ENCODE measurements at regions not wholly inside any gene's neighbourhood (a gene's known extent, or its start where the extent isn't known, plus 50 kb on each side); places are given as distances from the start of the nearest gene placed in this dataset.

DNA sequence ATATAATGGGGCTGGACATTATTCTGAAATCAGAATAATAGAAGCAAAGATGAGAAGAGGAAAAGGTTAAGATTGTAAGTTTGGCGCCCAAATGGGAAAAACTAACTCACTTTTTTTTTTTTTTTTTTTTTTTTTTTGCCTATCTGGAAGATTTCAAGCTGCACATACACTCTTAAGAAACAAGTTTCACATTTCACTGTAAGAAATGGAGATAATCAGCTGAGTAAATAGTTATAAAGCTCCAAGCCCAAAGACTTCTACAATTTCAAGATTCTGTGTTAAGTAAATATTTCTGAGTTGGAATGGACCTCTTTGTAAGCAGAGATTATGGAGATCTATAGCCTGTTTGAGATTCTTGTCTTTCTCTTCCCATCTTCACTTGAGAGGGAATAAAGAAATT, 140.0 kb downstream of the SLC17A6 start:
- ATAC-seq, result no peak
- TF ChIP-seq, protein P1, sequence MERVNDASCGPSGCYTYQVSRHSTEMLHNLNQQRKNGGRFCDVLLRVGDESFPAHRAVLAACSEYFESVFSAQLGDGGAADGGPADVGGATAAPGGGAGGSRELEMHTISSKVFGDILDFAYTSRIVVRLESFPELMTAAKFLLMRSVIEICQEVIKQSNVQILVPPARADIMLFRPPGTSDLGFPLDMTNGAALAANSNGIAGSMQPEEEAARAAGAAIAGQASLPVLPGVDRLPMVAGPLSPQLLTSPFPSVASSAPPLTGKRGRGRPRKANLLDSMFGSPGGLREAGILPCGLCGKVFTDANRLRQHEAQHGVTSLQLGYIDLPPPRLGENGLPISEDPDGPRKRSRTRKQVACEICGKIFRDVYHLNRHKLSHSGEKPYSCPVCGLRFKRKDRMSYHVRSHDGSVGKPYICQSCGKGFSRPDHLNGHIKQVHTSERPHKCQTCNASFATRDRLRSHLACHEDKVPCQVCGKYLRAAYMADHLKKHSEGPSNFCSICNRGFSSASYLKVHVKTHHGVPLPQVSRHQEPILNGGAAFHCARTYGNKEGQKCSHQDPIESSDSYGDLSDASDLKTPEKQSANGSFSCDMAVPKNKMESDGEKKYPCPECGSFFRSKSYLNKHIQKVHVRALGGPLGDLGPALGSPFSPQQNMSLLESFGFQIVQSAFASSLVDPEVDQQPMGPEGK (CRISPR knock-in tag; IDR thresholded peaks at IDR 0.05; ENCODE audit: borderline replicate concordance), result no peak
- no peak for TF ChIP-seq GLIS3 (CRISPR knock-in tag; IDR thresholded peaks at IDR 0.05)
- TF ChIP-seq ZC3H10 (CRISPR knock-in tag; IDR thresholded peaks at IDR 0.05), result no peak
- no peak for TF ChIP-seq BACH2 (CRISPR knock-in tag; IDR thresholded peaks at IDR 0.05; ENCODE audit: borderline replicate concordance)
- TF ChIP-seq, protein P2, sequence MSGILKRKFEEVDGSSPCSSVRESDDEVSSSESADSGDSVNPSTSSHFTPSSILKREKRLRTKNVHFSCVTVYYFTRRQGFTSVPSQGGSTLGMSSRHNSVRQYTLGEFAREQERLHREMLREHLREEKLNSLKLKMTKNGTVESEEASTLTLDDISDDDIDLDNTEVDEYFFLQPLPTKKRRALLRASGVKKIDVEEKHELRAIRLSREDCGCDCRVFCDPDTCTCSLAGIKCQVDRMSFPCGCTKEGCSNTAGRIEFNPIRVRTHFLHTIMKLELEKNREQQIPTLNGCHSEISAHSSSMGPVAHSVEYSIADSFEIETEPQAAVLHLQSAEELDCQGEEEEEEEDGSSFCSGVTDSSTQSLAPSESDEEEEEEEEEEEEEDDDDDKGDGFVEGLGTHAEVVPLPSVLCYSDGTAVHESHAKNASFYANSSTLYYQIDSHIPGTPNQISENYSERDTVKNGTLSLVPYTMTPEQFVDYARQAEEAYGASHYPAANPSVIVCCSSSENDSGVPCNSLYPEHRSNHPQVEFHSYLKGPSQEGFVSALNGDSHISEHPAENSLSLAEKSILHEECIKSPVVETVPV (CRISPR knock-in tag; IDR thresholded peaks at IDR 0.05), result no peak
- TF ChIP-seq OSR1 (CRISPR knock-in tag; IDR thresholded peaks at IDR 0.05), result no peak
- TF ChIP-seq ISL1 (CRISPR knock-in tag; IDR thresholded peaks at IDR 0.05), result no peak

DNA sequence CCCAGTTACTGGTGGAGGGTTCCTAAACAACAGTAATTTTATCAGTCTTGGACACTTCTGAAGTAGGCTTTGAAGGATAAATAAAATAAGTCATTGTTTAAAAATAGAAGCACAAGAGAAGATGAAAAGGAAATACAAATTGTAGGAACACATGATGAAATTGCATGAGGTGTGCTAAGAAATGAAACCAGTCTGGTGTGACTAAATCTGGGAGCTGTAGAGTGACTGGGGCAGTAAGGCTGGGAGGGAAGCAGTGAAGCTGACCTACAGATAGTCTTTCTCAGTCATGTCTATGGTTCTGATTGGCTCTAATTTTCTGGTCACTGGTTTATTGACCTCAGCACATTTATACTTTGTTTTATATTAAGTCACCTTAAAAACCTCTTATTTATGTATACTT, 139.1 kb downstream of the SLC17A6 start:
- ATAC-seq, result no peak
- no peak for TF ChIP-seq PPARA (CRISPR knock-in tag; IDR thresholded peaks at IDR 0.05; ENCODE audit: borderline replicate concordance)
- TF ChIP-seq ZFP30 (CRISPR knock-in tag; IDR thresholded peaks at IDR 0.05), result no peak
- no peak for TF ChIP-seq OSR1 (CRISPR knock-in tag; IDR thresholded peaks at IDR 0.05)
- TF ChIP-seq, protein P3, sequence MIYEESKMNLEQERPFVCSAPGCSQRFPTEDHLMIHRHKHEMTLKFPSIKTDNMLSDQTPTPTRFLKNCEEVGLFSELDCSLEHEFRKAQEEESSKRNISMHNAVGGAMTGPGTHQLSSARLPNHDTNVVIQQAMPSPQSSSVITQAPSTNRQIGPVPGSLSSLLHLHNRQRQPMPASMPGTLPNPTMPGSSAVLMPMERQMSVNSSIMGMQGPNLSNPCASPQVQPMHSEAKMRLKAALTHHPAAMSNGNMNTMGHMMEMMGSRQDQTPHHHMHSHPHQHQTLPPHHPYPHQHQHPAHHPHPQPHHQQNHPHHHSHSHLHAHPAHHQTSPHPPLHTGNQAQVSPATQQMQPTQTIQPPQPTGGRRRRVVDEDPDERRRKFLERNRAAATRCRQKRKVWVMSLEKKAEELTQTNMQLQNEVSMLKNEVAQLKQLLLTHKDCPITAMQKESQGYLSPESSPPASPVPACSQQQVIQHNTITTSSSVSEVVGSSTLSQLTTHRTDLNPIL (CRISPR knock-in tag; IDR thresholded peaks at IDR 0.05; ENCODE audit: low read depth), result no peak
- TF ChIP-seq RARB (CRISPR knock-in tag; IDR thresholded peaks at IDR 0.05), result no peak
- no peak for TF ChIP-seq SNAI2 (CRISPR knock-in tag; IDR thresholded peaks at IDR 0.05)
- TF ChIP-seq ZNF70 (CRISPR knock-in tag; IDR thresholded peaks at IDR 0.05), result no peak
- TF ChIP-seq ISL1 (CRISPR knock-in tag; IDR thresholded peaks at IDR 0.05), result no peak
- no peak for TF ChIP-seq ARNTL (CRISPR knock-in tag; IDR thresholded peaks at IDR 0.05; ENCODE audit: borderline replicate concordance, low read depth)

DNA sequence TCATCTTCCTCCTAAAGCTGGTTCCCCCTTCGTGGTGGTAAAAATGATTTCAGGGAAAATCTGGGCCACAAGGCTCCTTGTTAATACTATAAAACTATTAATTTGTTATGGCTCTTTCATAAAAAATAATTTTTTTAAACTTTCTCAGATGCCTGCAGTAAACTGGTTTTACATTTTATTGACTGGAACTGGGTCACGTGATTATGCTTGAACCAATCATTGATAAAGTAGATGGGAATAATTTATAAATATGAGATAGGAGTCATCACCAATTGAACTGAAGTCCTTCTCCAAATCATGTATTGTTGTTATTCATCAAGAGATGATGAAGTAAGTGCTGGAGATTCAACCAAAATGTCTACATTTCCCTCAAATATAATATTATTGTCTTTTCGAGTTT, 138.4 kb downstream of the SLC17A6 start:
- no peak for ATAC-seq
- TF ChIP-seq ZNF70 (CRISPR knock-in tag; IDR thresholded peaks at IDR 0.05) (no peak), BACH2 (CRISPR knock-in tag; IDR thresholded peaks at IDR 0.05; ENCODE audit: borderline replicate concordance) (no peak), TOX (CRISPR knock-in tag; IDR thresholded peaks at IDR 0.05; ENCODE audit: borderline replicate concordance) (no peak), ZNF565 (CRISPR knock-in tag; conservative IDR thresholded peaks at IDR 0.05; ENCODE audit: low read depth) (no peak), ARNTL (CRISPR knock-in tag; IDR thresholded peaks at IDR 0.05; ENCODE audit: borderline replicate concordance, low read depth) (no peak), SNAI2 (CRISPR knock-in tag; IDR thresholded peaks at IDR 0.05) (no peak), GLIS3 (CRISPR knock-in tag; IDR thresholded peaks at IDR 0.05) (no peak), PPARA (CRISPR knock-in tag; IDR thresholded peaks at IDR 0.05; ENCODE audit: borderline replicate concordance) (no peak), ESRRG (CRISPR knock-in tag; IDR thresholded peaks at IDR 0.05) (no peak), TCF4 (CRISPR knock-in tag; IDR thresholded peaks at IDR 0.05; ENCODE audit: borderline replicate concordance) (no peak), OSR1 (CRISPR knock-in tag; IDR thresholded peaks at IDR 0.05) (no peak), ZFP30 (CRISPR knock-in tag; IDR thresholded peaks at IDR 0.05) (no peak), ZC3H10 (CRISPR knock-in tag; IDR thresholded peaks at IDR 0.05) (no peak), ZFP3 (CRISPR knock-in tag; IDR thresholded peaks at IDR 0.05) (no peak)
- TF ChIP-seq, protein P4, sequence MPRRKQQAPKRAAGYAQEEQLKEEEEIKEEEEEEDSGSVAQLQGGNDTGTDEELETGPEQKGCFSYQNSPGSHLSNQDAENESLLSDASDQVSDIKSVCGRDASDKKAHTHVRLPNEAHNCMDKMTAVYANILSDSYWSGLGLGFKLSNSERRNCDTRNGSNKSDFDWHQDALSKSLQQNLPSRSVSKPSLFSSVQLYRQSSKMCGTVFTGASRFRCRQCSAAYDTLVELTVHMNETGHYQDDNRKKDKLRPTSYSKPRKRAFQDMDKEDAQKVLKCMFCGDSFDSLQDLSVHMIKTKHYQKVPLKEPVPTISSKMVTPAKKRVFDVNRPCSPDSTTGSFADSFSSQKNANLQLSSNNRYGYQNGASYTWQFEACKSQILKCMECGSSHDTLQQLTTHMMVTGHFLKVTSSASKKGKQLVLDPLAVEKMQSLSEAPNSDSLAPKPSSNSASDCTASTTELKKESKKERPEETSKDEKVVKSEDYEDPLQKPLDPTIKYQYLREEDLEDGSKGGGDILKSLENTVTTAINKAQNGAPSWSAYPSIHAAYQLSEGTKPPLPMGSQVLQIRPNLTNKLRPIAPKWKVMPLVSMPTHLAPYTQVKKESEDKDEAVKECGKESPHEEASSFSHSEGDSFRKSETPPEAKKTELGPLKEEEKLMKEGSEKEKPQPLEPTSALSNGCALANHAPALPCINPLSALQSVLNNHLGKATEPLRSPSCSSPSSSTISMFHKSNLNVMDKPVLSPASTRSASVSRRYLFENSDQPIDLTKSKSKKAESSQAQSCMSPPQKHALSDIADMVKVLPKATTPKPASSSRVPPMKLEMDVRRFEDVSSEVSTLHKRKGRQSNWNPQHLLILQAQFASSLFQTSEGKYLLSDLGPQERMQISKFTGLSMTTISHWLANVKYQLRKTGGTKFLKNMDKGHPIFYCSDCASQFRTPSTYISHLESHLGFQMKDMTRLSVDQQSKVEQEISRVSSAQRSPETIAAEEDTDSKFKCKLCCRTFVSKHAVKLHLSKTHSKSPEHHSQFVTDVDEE (CRISPR knock-in tag; IDR thresholded peaks at IDR 0.05), result no peak
- TF ChIP-seq, protein P3 (CRISPR knock-in tag; IDR thresholded peaks at IDR 0.05; ENCODE audit: low read depth), result no peak
- TF ChIP-seq, protein P5, sequence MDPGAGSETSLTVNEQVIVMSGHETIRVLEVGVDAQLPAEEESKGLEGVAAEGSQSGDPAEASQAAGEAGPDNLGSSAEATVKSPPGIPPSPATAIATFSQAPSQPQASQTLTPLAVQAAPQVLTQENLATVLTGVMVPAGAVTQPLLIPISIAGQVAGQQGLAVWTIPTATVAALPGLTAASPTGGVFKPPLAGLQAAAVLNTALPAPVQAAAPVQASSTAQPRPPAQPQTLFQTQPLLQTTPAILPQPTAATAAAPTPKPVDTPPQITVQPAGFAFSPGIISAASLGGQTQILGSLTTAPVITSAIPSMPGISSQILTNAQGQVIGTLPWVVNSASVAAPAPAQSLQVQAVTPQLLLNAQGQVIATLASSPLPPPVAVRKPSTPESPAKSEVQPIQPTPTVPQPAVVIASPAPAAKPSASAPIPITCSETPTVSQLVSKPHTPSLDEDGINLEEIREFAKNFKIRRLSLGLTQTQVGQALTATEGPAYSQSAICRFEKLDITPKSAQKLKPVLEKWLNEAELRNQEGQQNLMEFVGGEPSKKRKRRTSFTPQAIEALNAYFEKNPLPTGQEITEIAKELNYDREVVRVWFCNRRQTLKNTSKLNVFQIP (CRISPR knock-in tag; IDR thresholded peaks at IDR 0.05; ENCODE audit: borderline replicate concordance, low read depth), result no peak
- TF ChIP-seq, protein P2 (CRISPR knock-in tag; IDR thresholded peaks at IDR 0.05), result no peak
- TF ChIP-seq, protein P1 (CRISPR knock-in tag; IDR thresholded peaks at IDR 0.05; ENCODE audit: borderline replicate concordance), result no peak

All from SK-N-SH treated with all-trans-retinoic acid at 6 μM for 48 hours (cell line).